AG20443 (cell line): ENCODE measurements at regions not wholly inside any gene's neighbourhood (a gene's known extent, or its start where the extent isn't known, plus 50 kb on each side); places are given as distances from the start of the nearest gene placed in this dataset.
"Not testable (repeated sequence)": the region's sequence is repeated elsewhere in the genome, so short reads cannot be mapped to it uniquely, and the experiment has no call there.

Experiments
- DNase-seq: peaks from one replicate; pipeline ENCODE4 v3.0.0; 2012; ENCODE audit warnings: low spot score, mixed read lengths

DNA sequence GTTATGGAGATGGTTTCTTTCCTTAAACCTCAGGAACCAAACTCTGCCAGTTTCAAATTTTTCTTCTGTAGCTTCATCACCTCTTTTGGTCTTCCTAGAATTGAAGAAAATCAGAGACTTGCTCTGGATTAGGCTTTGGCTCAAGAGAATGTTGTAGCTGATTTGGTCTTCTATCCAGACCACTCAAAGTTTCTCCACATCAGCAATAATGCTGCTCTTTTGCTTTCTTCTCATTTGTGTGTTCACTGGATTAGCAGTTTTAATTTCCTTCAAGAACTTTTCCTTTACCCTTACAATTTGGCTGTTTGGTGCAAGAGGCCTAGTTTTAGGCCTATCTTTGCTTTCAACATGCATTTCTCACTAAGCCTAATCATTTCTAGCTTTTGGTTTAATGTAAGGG lies 78.1 kb upstream of the PLCB4 start:
- no peak for DNase-seq

DNA sequence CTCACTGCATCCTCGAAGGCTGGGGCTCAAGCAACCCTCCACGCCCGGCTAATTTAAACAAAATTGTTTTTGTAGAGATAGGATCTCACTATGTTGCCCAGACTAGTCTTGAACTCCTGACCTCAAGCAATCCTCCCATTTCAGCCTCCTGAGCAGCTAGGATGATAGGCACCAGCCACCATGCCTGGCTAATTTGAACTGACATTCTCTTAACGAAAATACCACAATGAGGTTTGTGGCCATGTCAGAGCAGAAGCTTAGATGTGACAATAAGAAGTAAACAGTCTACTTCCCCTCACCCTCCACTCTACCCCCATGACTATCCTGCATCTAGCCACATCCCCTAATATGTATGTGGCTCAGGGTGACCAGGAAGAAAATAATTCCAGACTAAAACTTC lies 74.8 kb upstream of the PLCB4 start:
- no peak for DNase-seq

DNA sequence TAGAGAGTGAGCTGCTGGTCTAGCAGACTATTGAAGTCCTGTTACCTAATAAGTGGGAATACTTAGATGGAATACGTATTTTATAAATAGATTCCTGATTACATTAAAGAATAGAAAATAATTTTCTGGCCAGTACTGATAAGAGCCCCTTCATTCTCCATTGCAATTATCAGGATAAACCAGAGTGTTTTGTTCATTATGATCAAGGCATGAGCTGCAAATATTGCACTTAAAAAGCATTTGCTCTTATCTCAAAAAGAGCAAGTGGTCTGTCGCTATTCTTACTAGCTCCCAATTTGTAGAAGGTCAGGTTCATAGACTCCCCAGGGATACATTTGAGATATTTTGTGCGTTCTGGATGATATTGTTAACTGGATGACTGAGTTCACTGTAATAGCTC lies 73.1 kb upstream of the PLCB4 start:
- no peak for DNase-seq

DNA sequence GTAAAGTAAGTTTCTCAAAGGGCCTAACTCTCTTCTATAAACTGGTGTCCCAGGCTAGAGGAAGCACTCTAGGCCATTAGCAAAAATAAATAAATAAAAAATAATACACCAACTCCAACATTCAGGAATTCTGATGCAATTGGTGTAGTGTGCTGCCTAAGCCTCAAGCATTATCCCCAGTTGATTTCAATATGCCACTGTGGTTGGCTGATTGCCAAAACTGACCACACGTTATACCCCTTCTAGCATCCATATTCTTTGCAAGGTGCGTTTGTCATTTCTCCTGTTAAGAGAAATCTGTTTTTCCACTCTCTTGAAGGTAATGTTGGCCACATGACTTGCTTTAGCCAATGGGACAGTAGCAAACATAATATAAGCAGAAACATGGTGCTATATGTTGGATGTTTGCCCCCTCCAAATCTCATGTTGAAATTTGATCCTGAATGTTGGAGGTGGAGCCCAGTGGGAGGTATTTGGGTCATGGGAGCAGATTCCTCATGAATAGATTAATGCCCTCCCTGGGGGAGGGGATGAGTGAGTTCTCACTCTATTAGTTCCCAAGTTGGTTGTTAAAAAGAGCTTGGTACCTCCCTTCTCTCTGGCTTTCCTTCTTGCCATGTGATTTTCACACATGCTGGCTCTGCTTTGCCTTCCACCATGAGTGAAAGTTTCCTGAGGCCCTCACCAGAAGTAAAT lies 71.9 kb upstream of the PLCB4 start:
- DNase-seq = no peak

DNA sequence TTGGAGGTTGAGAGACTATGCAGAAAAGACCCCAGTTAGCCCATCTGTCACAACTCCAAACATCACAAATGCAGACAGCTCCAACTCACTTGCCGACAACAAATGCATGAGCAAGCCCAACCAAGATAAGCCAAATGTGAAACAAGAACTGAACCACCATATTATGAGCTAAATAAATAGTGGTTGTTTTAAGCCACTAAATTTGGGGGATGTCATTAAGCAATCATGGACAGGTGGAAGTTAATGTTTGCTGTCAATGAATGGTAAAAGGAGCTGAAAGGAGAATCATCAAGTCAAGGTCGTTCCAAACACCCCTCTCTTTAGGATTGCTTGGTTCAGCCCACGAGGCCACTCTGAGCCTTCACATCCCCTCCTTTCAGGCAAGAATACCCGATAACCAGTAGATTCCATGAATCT lies 71.2 kb upstream of the PLCB4 start:
- no peak for DNase-seq

DNA sequence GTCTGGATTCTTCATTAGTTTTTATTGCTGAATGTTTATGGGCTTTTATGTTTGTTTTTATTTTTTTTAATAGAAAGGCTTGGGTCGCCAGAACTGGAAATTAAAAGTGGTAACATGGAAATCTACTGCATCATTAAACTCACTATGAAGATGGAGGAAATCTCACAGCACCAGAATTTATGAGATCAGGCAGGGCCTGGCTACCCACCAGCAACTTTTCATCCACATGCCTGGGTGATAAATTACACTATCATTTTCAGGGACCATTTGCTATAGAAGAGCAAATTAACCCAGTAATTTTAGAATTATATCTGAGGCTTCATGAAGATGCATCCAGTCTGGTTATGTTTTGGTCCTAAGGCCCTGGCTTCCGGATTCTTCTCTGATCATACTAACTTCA lies 57.8 kb upstream of the PLCB4 start:
- no peak for DNase-seq

DNA sequence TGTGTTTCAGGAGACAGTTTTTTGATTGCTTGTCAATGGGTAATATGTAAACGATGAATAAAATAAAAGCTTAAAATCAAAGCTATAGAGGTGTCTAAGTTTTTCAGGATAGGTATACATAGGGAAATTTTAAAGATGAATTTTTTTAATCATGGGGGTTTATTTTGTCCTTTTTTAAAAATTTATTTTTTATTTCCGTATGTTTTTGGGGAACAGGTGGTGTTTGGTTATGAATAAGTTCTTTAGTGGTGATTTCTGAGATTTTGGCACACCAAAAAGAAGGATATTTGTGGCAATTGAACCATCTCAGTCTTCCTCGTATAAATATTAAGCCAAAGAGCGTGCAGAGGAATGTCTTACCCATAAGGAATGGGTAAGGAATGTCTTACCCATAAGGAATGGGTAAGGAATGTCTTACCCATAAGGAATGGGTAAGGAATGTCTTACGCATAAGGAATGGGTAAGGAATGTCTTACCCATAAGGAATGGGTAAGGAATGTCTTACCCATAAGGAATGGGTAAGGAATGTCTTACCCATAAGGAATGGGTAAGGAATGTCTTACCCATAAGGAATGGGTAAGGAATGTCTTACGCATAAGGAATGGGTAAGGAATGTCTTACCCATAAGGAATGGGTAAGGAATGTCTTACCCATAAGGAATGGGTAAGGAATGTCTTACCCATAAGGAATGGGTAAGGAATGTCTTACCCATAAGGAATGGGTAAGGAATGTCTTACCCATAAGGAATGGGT lies 53.5 kb upstream of the PLCB4 start:
- DNase-seq = not testable (repeated sequence)

DNA sequence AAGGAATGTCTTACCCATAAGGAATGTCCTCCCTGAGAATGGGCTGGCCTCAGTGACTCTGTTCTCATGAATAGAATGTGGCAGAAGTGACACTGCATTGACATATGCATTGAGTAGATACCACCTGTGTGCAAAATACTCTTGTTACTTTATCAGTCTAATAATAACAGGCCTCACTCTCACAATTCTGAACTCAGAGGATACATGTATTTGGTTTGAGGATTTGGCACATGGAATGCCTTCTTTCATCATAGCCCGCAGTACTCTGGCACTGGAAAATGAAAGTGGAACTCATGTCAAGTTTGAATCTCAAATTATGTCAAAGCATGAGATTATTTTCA lies 52.9 kb upstream of the PLCB4 start:
- DNase-seq = peak; percentile 27

DNA sequence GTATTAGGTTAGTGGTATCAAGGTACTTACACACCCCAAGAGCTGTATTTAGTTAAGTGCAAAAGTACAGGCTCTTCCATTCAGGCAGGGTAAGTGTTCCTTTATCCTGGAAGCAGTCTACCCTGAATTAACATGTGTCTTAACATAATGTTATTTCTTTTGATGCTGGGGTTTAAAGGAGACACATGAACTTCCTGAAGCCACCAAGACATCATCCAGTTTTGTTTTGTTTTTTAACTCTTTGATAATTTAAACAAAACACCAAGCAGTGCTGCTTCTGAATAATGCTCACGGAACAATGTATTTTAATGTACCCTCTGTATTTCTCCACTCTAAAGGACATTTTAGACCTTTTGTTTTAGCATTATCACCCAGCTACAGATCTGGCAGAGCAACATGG lies 50.5 kb upstream of the PLCB4 start:
- no peak for DNase-seq
